ENCODE measurements at regions not wholly inside any gene's neighbourhood (a gene's known extent, or its start where the extent isn't known, plus 50 kb on each side); places are given as distances from the start of the nearest gene placed in this dataset.

DNA sequence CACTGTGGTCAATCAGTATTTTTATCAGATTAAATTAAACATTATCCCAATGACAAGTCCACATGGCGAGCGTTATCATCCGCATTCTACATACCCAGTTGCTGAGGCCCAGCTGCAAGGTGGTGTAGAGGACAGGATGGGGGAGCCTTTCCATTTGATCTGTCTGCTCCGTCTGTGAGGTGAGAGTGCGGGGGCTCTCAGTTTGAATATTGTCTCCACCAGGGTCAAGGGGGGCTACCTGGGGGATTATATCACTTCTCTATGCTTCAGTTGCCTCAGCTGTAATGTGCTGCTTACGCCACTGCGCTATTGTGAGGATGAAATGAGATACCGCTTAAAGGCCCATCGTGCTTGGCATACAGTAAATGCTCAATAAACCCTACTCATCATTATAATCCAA, 1106.0 kb downstream of the BCL11B start:
- no peak for TF ChIP-seq ZFX (IDR thresholded peaks at IDR 0.05; ENCODE audit: borderline replicate concordance)
- TF ChIP-seq, protein P1, sequence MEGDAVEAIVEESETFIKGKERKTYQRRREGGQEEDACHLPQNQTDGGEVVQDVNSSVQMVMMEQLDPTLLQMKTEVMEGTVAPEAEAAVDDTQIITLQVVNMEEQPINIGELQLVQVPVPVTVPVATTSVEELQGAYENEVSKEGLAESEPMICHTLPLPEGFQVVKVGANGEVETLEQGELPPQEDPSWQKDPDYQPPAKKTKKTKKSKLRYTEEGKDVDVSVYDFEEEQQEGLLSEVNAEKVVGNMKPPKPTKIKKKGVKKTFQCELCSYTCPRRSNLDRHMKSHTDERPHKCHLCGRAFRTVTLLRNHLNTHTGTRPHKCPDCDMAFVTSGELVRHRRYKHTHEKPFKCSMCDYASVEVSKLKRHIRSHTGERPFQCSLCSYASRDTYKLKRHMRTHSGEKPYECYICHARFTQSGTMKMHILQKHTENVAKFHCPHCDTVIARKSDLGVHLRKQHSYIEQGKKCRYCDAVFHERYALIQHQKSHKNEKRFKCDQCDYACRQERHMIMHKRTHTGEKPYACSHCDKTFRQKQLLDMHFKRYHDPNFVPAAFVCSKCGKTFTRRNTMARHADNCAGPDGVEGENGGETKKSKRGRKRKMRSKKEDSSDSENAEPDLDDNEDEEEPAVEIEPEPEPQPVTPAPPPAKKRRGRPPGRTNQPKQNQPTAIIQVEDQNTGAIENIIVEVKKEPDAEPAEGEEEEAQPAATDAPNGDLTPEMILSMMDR (IDR thresholded peaks at IDR 0.05) = no peak
- H3K27ac ChIP-seq = no peak overlapping the region

DNA sequence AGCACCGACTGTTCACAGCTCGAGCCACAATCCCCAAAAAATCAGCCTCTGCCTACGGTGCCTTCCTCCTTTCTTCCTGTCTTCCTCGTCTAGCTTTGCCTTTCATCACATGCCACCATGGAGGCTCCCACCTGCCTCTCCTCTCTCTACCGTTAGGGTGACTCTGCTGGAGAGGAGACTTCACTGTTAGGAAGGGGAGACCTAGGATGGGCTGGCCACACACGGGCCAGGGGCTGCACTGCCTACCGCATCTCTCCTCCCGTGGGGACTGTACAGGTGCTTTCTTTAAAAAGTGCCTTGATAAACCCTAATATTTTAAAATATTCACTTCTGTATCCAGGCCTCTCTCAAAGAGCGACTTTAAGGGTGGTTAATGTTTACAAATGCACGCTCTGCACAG, 1104.7 kb downstream of the BCL11B start:
- TF ChIP-seq, protein P1 (IDR thresholded peaks at IDR 0.05) = no peak
- TF ChIP-seq ZFX (IDR thresholded peaks at IDR 0.05; ENCODE audit: borderline replicate concordance) = no peak
- H3K27ac ChIP-seq = no peak overlapping the region

DNA sequence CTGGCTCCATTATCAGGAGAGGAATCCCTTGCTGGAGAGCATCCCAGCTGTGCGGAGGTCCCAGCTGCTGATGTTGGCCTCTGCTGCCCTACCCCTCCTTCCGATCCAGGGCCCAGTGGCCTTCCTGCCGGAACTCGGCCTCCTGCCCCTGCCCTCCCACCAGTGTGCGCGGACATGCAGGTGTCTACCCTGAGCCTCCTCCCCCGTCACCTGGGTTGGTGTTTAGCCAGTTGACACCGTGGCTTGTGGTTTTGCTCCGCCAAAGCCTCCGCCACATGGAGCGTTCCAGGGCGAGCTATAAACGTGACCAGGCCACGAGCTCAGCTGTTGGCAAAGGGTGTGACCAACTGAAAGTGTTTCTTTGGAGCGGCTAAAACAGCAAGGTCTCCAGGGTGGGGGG, 1104.3 kb downstream of the BCL11B start:
- no peak overlapping the region for H3K27ac ChIP-seq
- no peak for TF ChIP-seq ZFX (IDR thresholded peaks at IDR 0.05; ENCODE audit: borderline replicate concordance)
- TF ChIP-seq, protein P1 (IDR thresholded peaks at IDR 0.05) = no peak

DNA sequence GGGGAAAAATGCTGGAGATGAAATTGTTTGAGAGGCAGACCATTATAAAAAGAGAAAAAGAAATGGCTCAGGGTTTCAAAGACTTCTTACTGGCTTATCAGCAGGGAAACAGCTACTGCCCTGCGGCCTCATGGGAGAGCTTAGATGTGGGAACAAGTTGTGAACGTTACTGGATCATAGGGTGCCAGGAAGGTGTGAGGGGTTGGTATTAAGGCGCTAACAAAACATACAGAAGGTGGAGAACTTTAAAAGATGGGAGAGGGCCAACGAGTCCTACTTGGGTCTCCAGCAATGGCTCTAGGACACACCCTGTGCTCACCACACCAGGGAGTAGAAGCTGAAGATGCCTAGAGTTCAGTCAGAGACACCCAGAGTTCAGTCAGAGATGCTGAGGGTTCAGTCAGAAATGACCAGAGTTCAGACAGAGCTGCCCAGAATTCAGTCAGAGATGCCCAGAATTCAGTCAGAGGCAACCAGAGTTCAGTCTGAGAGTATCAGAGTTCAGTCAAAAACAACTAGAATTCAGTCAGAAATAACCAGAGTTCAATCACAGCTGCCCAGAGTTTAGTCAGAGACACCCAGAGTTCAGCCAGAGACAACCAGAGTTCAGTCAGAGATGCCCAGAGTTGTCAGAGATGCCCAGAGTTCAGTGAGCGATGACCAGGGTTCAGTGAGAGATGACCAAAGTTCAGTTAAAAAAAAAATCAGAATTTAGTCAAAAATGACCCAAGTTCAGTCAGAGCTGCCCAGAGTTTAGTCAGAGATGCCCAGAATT, 1103.6 kb downstream of the BCL11B start:
- TF ChIP-seq, protein P1 (IDR thresholded peaks at IDR 0.05) = no peak
- no peak for TF ChIP-seq ZFX (IDR thresholded peaks at IDR 0.05; ENCODE audit: borderline replicate concordance)
- no peak overlapping the region for H3K27ac ChIP-seq

DNA sequence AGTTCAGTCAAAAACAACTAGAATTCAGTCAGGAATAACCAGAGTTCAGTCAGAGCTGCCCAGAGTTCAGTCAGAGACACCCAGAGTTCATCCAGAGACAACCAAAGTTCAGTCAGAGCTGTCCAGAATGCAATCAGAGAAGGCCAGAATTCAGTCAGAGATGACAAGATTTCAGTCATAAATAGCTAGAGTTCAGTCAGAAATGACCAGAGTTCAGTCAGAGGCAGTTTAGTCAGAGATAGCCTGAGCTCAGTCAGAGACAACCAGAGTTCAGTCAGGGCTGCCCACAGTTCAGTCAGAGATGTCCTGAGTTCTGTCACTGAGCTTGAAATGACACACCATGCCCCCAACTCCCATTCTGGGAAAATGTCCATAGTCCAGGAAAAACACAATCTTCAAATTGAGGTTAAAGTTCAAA, 1102.8 kb downstream of the BCL11B start:
- TF ChIP-seq ZFX (IDR thresholded peaks at IDR 0.05; ENCODE audit: borderline replicate concordance) = no peak
- H3K27ac ChIP-seq = no peak overlapping the region

DNA sequence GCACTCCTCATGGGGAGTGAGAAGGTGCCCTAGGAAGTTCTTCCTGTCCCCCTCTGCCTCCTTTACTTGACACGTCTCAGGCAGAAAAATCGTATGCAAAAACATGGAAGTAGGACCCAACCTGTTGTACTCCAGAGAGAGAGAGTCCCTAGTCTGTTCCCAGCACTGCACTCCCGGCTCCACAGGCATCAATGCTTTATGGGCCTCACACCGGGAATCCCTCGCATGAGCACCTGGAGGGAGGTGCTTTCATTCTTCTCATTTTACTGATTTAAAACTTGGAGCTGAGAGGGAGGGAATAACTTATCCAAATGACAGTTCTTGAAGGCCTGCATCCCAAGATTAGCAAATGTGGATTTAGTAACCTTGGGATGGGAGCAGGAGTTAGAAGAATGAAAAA, 1101.4 kb downstream of the BCL11B start:
- no peak overlapping the region for H3K27ac ChIP-seq
- TF ChIP-seq, protein P1 (IDR thresholded peaks at IDR 0.05) = no peak
- no peak for TF ChIP-seq ZFX (IDR thresholded peaks at IDR 0.05; ENCODE audit: borderline replicate concordance)

DNA sequence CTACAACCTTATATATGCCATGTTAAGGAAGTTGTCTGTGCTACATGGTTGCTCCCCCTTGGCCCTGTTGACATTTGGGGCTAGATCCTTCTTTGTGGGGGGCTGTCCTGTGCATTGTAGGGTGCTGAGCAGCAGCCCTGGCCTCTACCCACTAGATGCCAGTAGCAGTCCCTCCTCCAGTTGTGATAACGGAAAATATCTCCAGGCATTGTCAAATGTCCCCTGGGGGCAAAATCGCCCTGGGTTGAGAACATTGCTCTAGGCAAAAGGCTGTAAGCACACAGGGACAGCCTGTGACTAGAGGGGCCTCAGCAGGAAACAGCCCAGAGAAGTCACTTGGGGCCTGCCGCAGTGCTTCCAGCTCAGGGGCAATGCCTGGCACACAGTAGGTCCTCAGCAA, 1100.3 kb downstream of the BCL11B start:
- TF ChIP-seq, protein P1 (IDR thresholded peaks at IDR 0.05) = no peak
- TF ChIP-seq ZFX (IDR thresholded peaks at IDR 0.05; ENCODE audit: borderline replicate concordance) = no peak
- no peak overlapping the region for H3K27ac ChIP-seq
